K562 (cell line): ENCODE measurements at regions not wholly inside any gene's neighbourhood (a gene's known extent, or its start where the extent isn't known, plus 50 kb on each side); places are given as distances from the start of the nearest gene placed in this dataset.

Experiments used
- ATAC-seq: fragments of 200-7000 bp; cut with Tn5 transposase; 3 replicates; pipeline ENCODE4 v1.9.1; 2020; ENCODE audit warnings: moderate library complexity
- BruUV-seq: library from RNA; stranded (reverse); fragments of 400-500 nt; replicated peaks from 2 replicates; lab custom pipeline; 2021; lab: Mats Ljungman, UMichigan
- CTCF ChIA-PET: fragments of 300-600 bp; formaldehyde crosslinking; extraction: SDS; loops from one replicate; lab custom pipeline; 2021; ENCODE audit warnings: low intra/inter-chr PET ratio; lab: Yijun Ruan, JAX
- POLR2A ChIA-PET: fragments of 300-600, 350-650 bp; sonication (Branson Sonifier 250); formaldehyde crosslinking; extraction: SDS; loops from one replicate; lab custom pipeline; 2021; ENCODE audit warnings: antibody characterized with exemption, inconsistent platforms; lab: Yijun Ruan, JAX
- DNase-seq, 4 experiments: peaks; one replicate each; pipeline versions ENCODE4 v3.0.0 to v3.0.0-alpha.2; 2011 to 2018; ENCODE audit warnings: low spot score in 3 of 4, mixed read lengths in 3 of 4; ENCODE audit errors: extremely low read depth in 1 of 4
- FAIRE-seq: peaks from 2 replicates; lab custom pipeline; 2011; peaks lifted over from hg19 to GRCh38; lab: Jason Lieb, UNC
- H2AFZ ChIP-seq: 2 replicates; pipeline ENCODE4 v1.6.0; 2011; ENCODE audit warnings: low read depth, low read length, control low read depth, inconsistent platforms
- H3K27ac ChIP-seq: fragments of 200-600 bp; 3 replicates; pipeline ENCODE4 v1.8.0; 2011; ENCODE audit warnings: low read depth, mild to moderate bottlenecking, control low read depth, inconsistent platforms, low read length, moderate library complexity, mixed read lengths; ENCODE audit errors: extremely low read depth
- H3K27me3 ChIP-seq, 2 experiments: fragments of 300-600 bp in 1 of 2; 2 replicates in 1 of 2; 3 replicates in 1 of 2; pipeline versions ENCODE4 v1.6.0 to v1.8.0; 2011; ENCODE audit warnings: inconsistent platforms in 2 of 2, low read length in 2 of 2, mild to moderate bottlenecking in 1 of 2, mixed read lengths in 1 of 2, moderate library complexity in 1 of 2; ENCODE audit not compliant: control insufficient read depth in 2 of 2, insufficient read depth in 2 of 2
- H3K36me3 ChIP-seq: fragments of 300-600 bp; 3 replicates; pipeline ENCODE4 v1.8.0; 2011; ENCODE audit warnings: mild to moderate bottlenecking, low read length, inconsistent platforms; ENCODE audit not compliant: control insufficient read depth, insufficient read depth
- H3K4me1 ChIP-seq, 2 experiments: fragments of 200-600 bp in 1 of 2; replicated peaks in 1 of 2; 2 replicates in 1 of 2; 3 replicates in 1 of 2; pipeline versions ENCODE4 v1.5.1 to v1.8.0; 2011; ENCODE audit warnings: inconsistent platforms in 2 of 2, low read length in 2 of 2, mild to moderate bottlenecking in 1 of 2, mixed read lengths in 1 of 2, moderate library complexity in 1 of 2; ENCODE audit not compliant: control insufficient read depth in 2 of 2, insufficient read depth in 2 of 2
- H3K4me2 ChIP-seq: 2 replicates; pipeline ENCODE4 v1.6.1; 2011; ENCODE audit warnings: low read length, control low read depth, inconsistent platforms, mixed read lengths; ENCODE audit not compliant: insufficient read depth
- H3K4me3 ChIP-seq: fragments of 200-600 bp; sonication (generic), shearing (Covaris generic); 2 replicates; pipeline ENCODE4 v1.5.1; 2016; ENCODE audit warnings: control low read depth, inconsistent platforms
- H3K79me2 ChIP-seq: fragments of 200-600 bp; 3 replicates; pipeline ENCODE4 v1.8.0; 2011; ENCODE audit warnings: low read length, inconsistent platforms; ENCODE audit not compliant: control insufficient read depth, insufficient read depth
- H3K9ac ChIP-seq, 2 experiments: 2 replicates each; pipeline versions ENCODE4 v1.6.0 to v1.6.1; 2011; ENCODE audit warnings: low read depth in 2 of 2, low read length in 2 of 2, control low read depth in 1 of 2, inconsistent platforms in 1 of 2, mild to moderate bottlenecking in 1 of 2, mixed read lengths in 1 of 2; ENCODE audit not compliant: insufficient read depth in 1 of 2
- H3K9me1 ChIP-seq: one replicate; pipeline ENCODE4 v1.6.0; 2011; ENCODE audit warnings: inconsistent platforms, mild to moderate bottlenecking, low read length, moderate library complexity; ENCODE audit not compliant: control insufficient read depth, insufficient read depth
- H3K9me3 ChIP-seq: replicated peaks from 2 replicates; pipeline ENCODE4 v1.5.1; 2011; ENCODE audit warnings: low read depth, low read length, inconsistent platforms; ENCODE audit not compliant: control insufficient read depth, insufficient read depth
- H4K20me1 ChIP-seq: replicated peaks from 2 replicates; pipeline ENCODE4 v1.6.1; 2011; ENCODE audit warnings: low read length, inconsistent platforms, mixed read lengths; ENCODE audit not compliant: control insufficient read depth, insufficient read depth
- BDP1 ChIP-seq: IDR thresholded peaks from 3 replicates; pipeline ENCODE4 v1.6.1; 2011; ENCODE audit not compliant: insufficient read length, insufficient read depth
- BRCA1 ChIP-seq, 2 experiments: fragments of 450-650 bp in 1 of 2; sonication (generic) in 1 of 2; formaldehyde crosslinking in 1 of 2; IDR thresholded peaks; 2 replicates each; pipeline versions ENCODE4 v1.5.0 to v1.6.1; 2017 to 2020; ENCODE audit warnings: mild to moderate bottlenecking in 1 of 2, missing genetic modification reagents in 1 of 2
- CEBPB ChIP-seq: fragments of 450-650 bp; IDR thresholded peaks from 2 replicates; pipeline ENCODE4 v1.6.1; 2016; ENCODE audit warnings: missing genetic modification characterization, missing compliant biosample characterization
- CHCHD3 ChIP-seq: fragments of 250-450 bp; sonication (Bioruptor Pico); IDR thresholded peaks from 2 replicates; pipeline ENCODE4 v2.1.2; 2022; ENCODE audit warnings: mild to moderate bottlenecking
- FOS ChIP-seq: IDR thresholded peaks from 3 replicates; pipeline ENCODE4 v1.6.1; 2011; ENCODE audit not compliant: insufficient read length; ENCODE audit errors: extremely low read depth
- SAFB ChIP-seq: fragments of 200-400 bp; formaldehyde crosslinking; IDR thresholded peaks from 2 replicates; pipeline ENCODE4 v1.6.1; 2017; ENCODE audit warnings: low read depth, low read length, borderline replicate concordance
- SNIP1 ChIP-seq: fragments of 450-650 bp; IDR thresholded peaks from 2 replicates; pipeline ENCODE4 v1.7.1; 2017; ENCODE audit warnings: low read depth, mild to moderate bottlenecking
- SOX6 ChIP-seq: fragments of 450-650 bp; IDR thresholded peaks from 2 replicates; pipeline ENCODE4 v1.6.1; 2014; ENCODE audit warnings: mild to moderate bottlenecking
- ZNF140 ChIP-seq: fragments of 250-450 bp; sonication (Bioruptor Pico); IDR thresholded peaks from 2 replicates; pipeline ENCODE4 v1.8.0; 2021; ENCODE audit warnings: moderate library complexity, mild to moderate bottlenecking, inconsistent platforms
- ZNF785 ChIP-seq: fragments of 250-450 bp; sonication (Bioruptor Pico); IDR thresholded peaks from 2 replicates; pipeline ENCODE4 v1.4.0; 2020; ENCODE audit warnings: mild to moderate bottlenecking
- WGBS: fragments of 100-300 bp; shearing (Covaris generic); methylation state at CpG from one replicate; pipeline ENCODE4 v1.1.6; 2016; ENCODE audit warnings: low coverage, mixed read lengths; ENCODE audit not compliant: insufficient coverage; ENCODE audit errors: missing lambda C conversion rate; 5-methylcytosine and 5-hydroxymethylcytosine counted together
- in situ Hi-C: fragments of 300-500 bp; cut with MboI; formaldehyde crosslinking; loops from 4 replicates; pipeline ENCODE4 v1.15.0; 2018; ENCODE audit warnings: inconsistent platforms, mixed read lengths
- intact Hi-C: fragments of 100-400 bp; cut with micrococcal nuclease; formaldehyde crosslinking; loops from 2 replicates; pipeline ENCODE4 v1.14.2; 2022

- TF ChIP-seq BRCA1 (IDR thresholded peaks at IDR 0.05), result no peak
- no peak for TF ChIP-seq BRCA1 (CRISPR knock-in tag; IDR thresholded peaks at IDR 0.05)
- TF ChIP-seq CHCHD3 (CRISPR knock-in tag), result no peak
- TF ChIP-seq ZNF785 (CRISPR knock-in tag), result no peak
- no peak for TF ChIP-seq SAFB
- no peak for TF ChIP-seq SOX6
- TF ChIP-seq SNIP1, result no peak
- TF ChIP-seq CEBPB (tag), result no peak
- TF ChIP-seq FOS, result no peak
- no peak for TF ChIP-seq BDP1
These were observed 481.1 kb downstream of the SEMA3D start (continued) for GRCh38 chr7:84705706-84706105.

- Histone ChIP-seq H3K9me1 (no peaks in the 10 kb centered on the region), H3K9me3 (no peaks in the 10 kb centered on the region), H3K4me2 (no peak overlapping the region), H3K79me2 (no peaks in the 10 kb centered on the region), H4K20me1 (no peaks in the 10 kb centered on the region), H3K27me3 (no peaks in the 10 kb centered on the region)
- POLR2A ChIA-PET, result no interaction called here
- in situ Hi-C loops, result no loop called here
- CTCF ChIA-PET, result no interaction called here
- no TSS peak for BruUV-seq
- ATAC-seq, result peak; percentile 33; the same call in 2 of the 3 replicates
- 47% methylated on average over 1 of the region's 1 CpG for WGBS
- no peak for TF ChIP-seq ZNF140
- TF ChIP-seq, all 486 proteins: peak for 0
- no peaks in the 10 kb centered on the region; a peak in 1 of 5 replicates for H3K4me1 ChIP-seq
- no peak overlapping the region for H3K27ac ChIP-seq
- FAIRE-seq (no peak), DNase-seq (no peak)
- no peak overlapping the region for H3K4me3 ChIP-seq
- intact Hi-C loops, result no loop called here
- H3K9ac ChIP-seq, result no peak overlapping the region
- no peak overlapping the region for H2AFZ ChIP-seq
- no peaks in the 10 kb centered on the region for H3K36me3 ChIP-seq
These were observed 481.8 kb downstream of the SEMA3D start for GRCh38 chr7:84705079-84705478.
